NAMALWA (cell line): ENCODE measurements at regions not wholly inside any gene's neighbourhood (a gene's known extent, or its start where the extent isn't known, plus 50 kb on each side); places are given as distances from the start of the nearest gene placed in this dataset.
A peak's percentile ranks its signal among the peaks of the same experiment; 100 is the strongest.

Source experiments
- DNase-seq: peaks from one replicate; pipeline ENCODE4 v3.0.0-alpha.2; 2015; ENCODE audit warnings: low spot score

GRCh38 chr12:97093187-97093683, 186.2 kb downstream of the NEDD1 start:
- DNase-seq = no peak

- DNase-seq = no peak
Measured at GRCh38 chr12:97097734-97098133, 190.7 kb downstream of the NEDD1 start.

GRCh38 chr12:97109441-97109840, 202.4 kb downstream of the NEDD1 start:
- no peak for DNase-seq

GRCh38 chr12:97112136-97112535, 205.1 kb downstream of the NEDD1 start:
- no peak for DNase-seq

GRCh38 chr12:97118796-97119375, 211.8 kb downstream of the NEDD1 start:
- no peak for DNase-seq

- no peak for DNase-seq
Measured at GRCh38 chr12:97127061-97127460, 220.0 kb downstream of the NEDD1 start.

- DNase-seq = no peak
Measured at GRCh38 chr12:97131220-97131981, 224.3 kb downstream of the NEDD1 start.

GRCh38 chr12:97132270-97132669, 225.2 kb downstream of the NEDD1 start:
- DNase-seq = no peak

GRCh38 chr12:97134495-97134894, 227.4 kb downstream of the NEDD1 start:
- DNase-seq = no peak

- DNase-seq = no peak
Measured at GRCh38 chr12:97140355-97140754, 233.3 kb downstream of the NEDD1 start.

- DNase-seq = no peak
Measured at GRCh38 chr12:97142737-97143410, 235.8 kb downstream of the NEDD1 start.

- peak; percentile 60 for DNase-seq
Measured at GRCh38 chr12:97148941-97149559, 242.0 kb downstream of the NEDD1 start.

- DNase-seq = no peak
Measured at GRCh38 chr12:97151481-97151880, 244.4 kb downstream of the NEDD1 start.

- no peak for DNase-seq
Measured at GRCh38 chr12:97159377-97159776, 252.3 kb downstream of the NEDD1 start.

- DNase-seq = no peak
Measured at GRCh38 chr12:97160277-97160676, 253.2 kb downstream of the NEDD1 start.

- DNase-seq = no peak
Measured at GRCh38 chr12:97162173-97162572, 255.1 kb downstream of the NEDD1 start.

- no peak for DNase-seq
Measured at GRCh38 chr12:97164936-97165335, 257.9 kb downstream of the NEDD1 start.

- DNase-seq = no peak
Measured at GRCh38 chr12:97167598-97167997, 260.5 kb downstream of the NEDD1 start.

GRCh38 chr12:97168804-97169203, 261.7 kb downstream of the NEDD1 start:
- peak; percentile 39 for DNase-seq

- DNase-seq = no peak
Measured at GRCh38 chr12:97169889-97170567, 263.0 kb downstream of the NEDD1 start.

- DNase-seq = no peak
Measured at GRCh38 chr12:97173688-97174410, 266.8 kb downstream of the NEDD1 start.
